ENCODE measurements at regions not wholly inside any gene's neighbourhood (a gene's known extent, or its start where the extent isn't known, plus 50 kb on each side); places are given as distances from the start of the nearest gene placed in this dataset.

DNA sequence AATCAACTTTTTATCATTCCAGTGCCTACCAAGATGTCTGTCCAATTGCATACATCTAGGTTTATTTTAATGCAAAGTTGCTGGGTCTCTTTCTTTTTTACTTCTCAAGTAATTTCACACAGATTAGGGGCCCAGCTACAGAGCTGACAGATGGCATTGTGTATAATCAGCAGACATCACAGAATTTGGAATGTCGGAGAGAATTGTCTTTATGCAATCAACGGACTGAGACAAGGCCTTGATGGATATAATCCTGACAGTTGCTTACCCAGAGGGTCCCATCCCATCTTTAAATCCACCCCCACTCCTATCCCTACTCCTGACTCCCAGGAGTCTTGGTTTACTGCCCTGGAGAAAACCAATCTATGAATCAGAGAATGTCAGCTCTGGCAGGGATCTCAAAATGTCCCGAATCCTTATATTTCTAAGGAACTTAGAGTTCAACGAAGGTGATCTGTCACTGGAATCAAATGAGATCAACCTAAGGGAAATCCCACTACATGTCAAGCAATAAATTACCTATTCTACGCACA lies 142.0 kb downstream of the LRATD1 start (continued):
- TF ChIP-seq MGA (IDR thresholded peaks at IDR 0.05), result no peak
- TF ChIP-seq ZNF311 (CRISPR knock-in tag; IDR thresholded peaks at IDR 0.05), result no peak
- TF ChIP-seq CBX2 (IDR thresholded peaks at IDR 0.05; ENCODE audit: insufficient read depth, low read length, poor library complexity, severe bottlenecking), result no peak

Measured in K562 (cell line).